ENCODE measurements at regions not wholly inside any gene's neighbourhood (a gene's known extent, or its start where the extent isn't known, plus 50 kb on each side); places are given as distances from the start of the nearest gene placed in this dataset.

GRCh38 chr4:125231661-125232060 lies 83.1 kb upstream of the FAT4 start:
- no peak overlapping the region for H2BK5ac ChIP-seq (ENCODE audit: low read depth, low read length, poor library complexity, severe bottlenecking)
- CTCF ChIA-PET: interaction anchor here (0.8 kb wide), 1 partner anchor 11 kb away, joined by 3 read pairs; no protein-coding TSS in a partner anchor
- H4K91ac ChIP-seq (ENCODE audit: insufficient read depth, low read depth, low read length): no peak overlapping the region
- ATAC-seq (ENCODE audit: low read depth) (no peak), DNase-seq (no peak)
- no peak overlapping the region for H3K4ac ChIP-seq (ENCODE audit: low read depth, low read length)
- H3K18ac ChIP-seq (ENCODE audit: low read depth, low read length): no peak overlapping the region
- dilution Hi-C loops (cut with HindIII; ENCODE audit: low sequenced_read_pairs, unreplicated experiment) (no loop called here), intact Hi-C loops (cut with micrococcal nuclease) (no loop called here), in situ Hi-C loops (cut with MboI; ENCODE audit: low sequenced_read_pairs) (no loop called here)
- WGBS, 2 experiments (ENCODE audit: extremely low coverage in 2 of 2, insufficient read length in 1 of 2): no CpG with 5 or more reads among the region's 1 CpG
- POLR2A ChIA-PET (ENCODE audit: unreplicated experiment): interaction anchor here (0.6 kb wide), 1 partner anchor 9 kb away, joined by 3 read pairs; no protein-coding TSS in a partner anchor
- H4K5ac ChIP-seq (ENCODE audit: low read depth, low read length): no peak overlapping the region
- no peaks in the 10 kb centered on the region for H3K4me1 ChIP-seq (ENCODE audit: control insufficient read depth, insufficient read depth, low read length)
- no peak overlapping the region for H3K9ac ChIP-seq (ENCODE audit: low read depth, low read length)
- no peak overlapping the region for H3K56ac ChIP-seq (ENCODE audit: extremely low read depth, insufficient read depth, low read length)
- H3K4me3 ChIP-seq (ENCODE audit: insufficient read depth, low read depth, low read length): no peak overlapping the region
- no peaks in the 10 kb centered on the region; the same call in 1 of the 2 replicates for H3K9me3 ChIP-seq (ENCODE audit: control insufficient read depth, insufficient read depth, low read length)
- no peak overlapping the region for H4K8ac ChIP-seq (ENCODE audit: low read depth in 2 of 2, low read length in 2 of 2)
- no peak overlapping the region for H2BK20ac ChIP-seq (ENCODE audit: low read depth, low read length)
- no peak overlapping the region for H3K23ac ChIP-seq (ENCODE audit: low read depth, low read length)
- no peak overlapping the region for H2BK15ac ChIP-seq (ENCODE audit: low read depth, low read length)
- H3K36me3 ChIP-seq (ENCODE audit: control insufficient read depth, insufficient read depth, low read length): no peaks in the 10 kb centered on the region
- TF ChIP-seq MAFK (IDR thresholded peaks at IDR 0.05; ENCODE audit: low read depth, low read length): no peak
- no peak for TF ChIP-seq RAD21 (IDR thresholded peaks at IDR 0.05; ENCODE audit: low read length)
- no peak for TF ChIP-seq ELK1 (IDR thresholded peaks at IDR 0.05; ENCODE audit: borderline replicate concordance, low read depth, low read length)
- TF ChIP-seq CHD1 (IDR thresholded peaks at IDR 0.05; ENCODE audit: low read depth, low read length): no peak
- TF ChIP-seq RFX5 (IDR thresholded peaks at IDR 0.05; ENCODE audit: low read depth, low read length): no peak
- TF ChIP-seq USF2 (IDR thresholded peaks at IDR 0.05; ENCODE audit: low read depth, low read length): no peak
- no peak for TF ChIP-seq RCOR1 (IDR thresholded peaks at IDR 0.05; ENCODE audit: insufficient replicate concordance, low read length)
- TF ChIP-seq FOS (IDR thresholded peaks at IDR 0.05; ENCODE audit: low read depth, low read length): no peak
- TF ChIP-seq MXI1 (IDR thresholded peaks at IDR 0.05; ENCODE audit: borderline replicate concordance, low read depth, low read length): no peak
- TF ChIP-seq CEBPB (IDR thresholded peaks at IDR 0.05; ENCODE audit: low read depth, low read length): no peak
- no peak for TF ChIP-seq POLR2A (IDR thresholded peaks at IDR 0.05; ENCODE audit: low read depth, low read length)
- no peak for TF ChIP-seq SMC3 (IDR thresholded peaks at IDR 0.05; ENCODE audit: low read depth, low read length)
- no TSS peak for BruUV-seq (replicated peaks)
- no peak overlapping the region for H2AFZ ChIP-seq (replicated peaks; ENCODE audit: low read length, poor library complexity)
- H3K27ac ChIP-seq (ENCODE audit: insufficient read depth, low read length): no peak overlapping the region
- no peak overlapping the region for H2BK120ac ChIP-seq (ENCODE audit: low read depth, low read length)
- no peaks in the 10 kb centered on the region for H3K79me1 ChIP-seq (ENCODE audit: low read depth in 1 of 2, low read length in 2 of 2)
- H3K27me3 ChIP-seq (ENCODE audit: control insufficient read depth, insufficient read depth, low read length): no peaks in the 10 kb centered on the region
- H2AK9ac ChIP-seq (replicated peaks; ENCODE audit: low read depth, low read length, poor library complexity): no peak overlapping the region
- no peak overlapping the region for H3K4me2 ChIP-seq (ENCODE audit: low read depth, low read length)
- H2AK5ac ChIP-seq (ENCODE audit: low read depth, low read length): no peak overlapping the region
- H3K9me1 ChIP-seq (ENCODE audit: insufficient read depth, low read length): no peaks in the 10 kb centered on the region
- H4K20me1 ChIP-seq (ENCODE audit: insufficient read depth, low read length): no peaks in the 10 kb centered on the region
- H3K14ac ChIP-seq (replicated peaks; ENCODE audit: low read depth, low read length): no peak overlapping the region

Measured in IMR-90 (cell line).